HUDEP-2 (cell line): ENCODE measurements at regions not wholly inside any gene's neighbourhood (a gene's known extent, or its start where the extent isn't known, plus 50 kb on each side); places are given as distances from the start of the nearest gene placed in this dataset.

Experiments
- DNase-seq, 76 experiments: peaks; one replicate each; lab custom pipeline; 2025; ENCODE audit not compliant: unreplicated experiment in 76 of 76; lab: John Stamatoyannopoulos, UW

GRCh38 chr18:76647322-76647721 lies 152.3 kb upstream of the ZNF516 start:
- DNase-seq, result no peak

GRCh38 chr18:76644580-76644979 lies 149.5 kb upstream of the ZNF516 start:
- no peak for DNase-seq

- DNase-seq, result no peak
Measured at GRCh38 chr18:76643996-76644395, 149.0 kb upstream of the ZNF516 start.

- no peak for DNase-seq
Measured at GRCh38 chr18:76643199-76643598, 148.2 kb upstream of the ZNF516 start.

GRCh38 chr18:76640438-76640837 lies 145.4 kb upstream of the ZNF516 start:
- DNase-seq, result no peak

GRCh38 chr18:76634564-76634963 lies 139.5 kb upstream of the ZNF516 start:
- no peak for DNase-seq

- no peak for DNase-seq
Measured at GRCh38 chr18:76633588-76634269, 138.7 kb upstream of the ZNF516 start.

- no peak for DNase-seq
Measured at GRCh38 chr18:76627444-76627843, 132.4 kb upstream of the ZNF516 start.

- DNase-seq, result no peak
Measured at GRCh38 chr18:76626991-76627390, 131.9 kb upstream of the ZNF516 start.

GRCh38 chr18:76622651-76623050 lies 127.6 kb upstream of the ZNF516 start:
- DNase-seq, result no peak

GRCh38 chr18:76621782-76622495 lies 126.9 kb upstream of the ZNF516 start:
- DNase-seq, result no peak

GRCh38 chr18:76621226-76621625 lies 126.2 kb upstream of the ZNF516 start:
- no peak for DNase-seq

- DNase-seq, result peak in 20 of 76 experiments; percentile 2 to 51 (median 12)
Measured at GRCh38 chr18:76620321-76621170, 125.5 kb upstream of the ZNF516 start.

- DNase-seq, result no peak
Measured at GRCh38 chr18:76619621-76620315, 124.7 kb upstream of the ZNF516 start.

- no peak for DNase-seq
Measured at GRCh38 chr18:76619261-76619620, 124.2 kb upstream of the ZNF516 start.

GRCh38 chr18:76618721-76619120 lies 123.7 kb upstream of the ZNF516 start:
- DNase-seq, result no peak

GRCh38 chr18:76616373-76616772 lies 121.3 kb upstream of the ZNF516 start:
- no peak for DNase-seq

- DNase-seq, result no peak
Measured at GRCh38 chr18:76615065-76615733, 120.2 kb upstream of the ZNF516 start.

GRCh38 chr18:76613755-76614120 lies 118.7 kb upstream of the ZNF516 start:
- DNase-seq, result no peak

GRCh38 chr18:76613053-76613754 lies 118.2 kb upstream of the ZNF516 start:
- no peak for DNase-seq
